WTC11 (cell line): ENCODE measurements at regions not wholly inside any gene's neighbourhood (a gene's known extent, or its start where the extent isn't known, plus 50 kb on each side); places are given as distances from the start of the nearest gene placed in this dataset.

Source experiments
- GABPB1 ChIP-seq: sonication (generic); formaldehyde crosslinking; IDR thresholded peaks from 2 replicates; pipeline ENCODE4 v1.8.1; 2023; ENCODE audit warnings: mild to moderate bottlenecking, missing genetic modification reagents
- JUN ChIP-seq: sonication (generic); formaldehyde crosslinking; IDR thresholded peaks from 2 replicates; pipeline ENCODE4 v1.8.0; 2023; ENCODE audit warnings: mild to moderate bottlenecking, missing genetic modification reagents
- SMAD4 ChIP-seq: sonication (generic); formaldehyde crosslinking; IDR thresholded peaks from 2 replicates; pipeline ENCODE4 v1.8.0; 2022; ENCODE audit warnings: mild to moderate bottlenecking, missing genetic modification reagents
- TCF7 ChIP-seq: sonication (generic); formaldehyde crosslinking; IDR thresholded peaks from 2 replicates; pipeline ENCODE4 v1.8.0; 2022; ENCODE audit warnings: mild to moderate bottlenecking, low read depth, missing genetic modification reagents, moderate library complexity
- ZNF317 ChIP-seq: sonication (generic); formaldehyde crosslinking; IDR thresholded peaks from 2 replicates; pipeline ENCODE4 v1.8.1; 2023; ENCODE audit warnings: low read depth, mild to moderate bottlenecking, moderate library complexity, missing genetic modification reagents, borderline replicate concordance
- TF ChIP-seq, protein P1 (sequence below): fragments of 200-600 bp; IDR thresholded peaks from 2 replicates; pipeline ENCODE4 v1.8.0; 2022; ENCODE audit warnings: antibody characterized with exemption
- TF ChIP-seq, protein P2 (sequence below): sonication (generic); formaldehyde crosslinking; IDR thresholded peaks from 2 replicates; pipeline ENCODE4 v1.8.0; 2022; ENCODE audit warnings: mild to moderate bottlenecking, missing genetic modification reagents
- TF ChIP-seq, protein P3 (sequence below): sonication (generic); formaldehyde crosslinking; IDR thresholded peaks from 2 replicates; pipeline ENCODE4 v1.8.1; 2022; ENCODE audit warnings: low read depth, missing genetic modification reagents, borderline replicate concordance
- TF ChIP-seq, protein P4 (sequence below): sonication (generic); formaldehyde crosslinking; IDR thresholded peaks from 2 replicates; pipeline ENCODE4 v1.8.1; 2023; ENCODE audit warnings: mild to moderate bottlenecking, missing genetic modification reagents

- TF ChIP-seq, protein P1, sequence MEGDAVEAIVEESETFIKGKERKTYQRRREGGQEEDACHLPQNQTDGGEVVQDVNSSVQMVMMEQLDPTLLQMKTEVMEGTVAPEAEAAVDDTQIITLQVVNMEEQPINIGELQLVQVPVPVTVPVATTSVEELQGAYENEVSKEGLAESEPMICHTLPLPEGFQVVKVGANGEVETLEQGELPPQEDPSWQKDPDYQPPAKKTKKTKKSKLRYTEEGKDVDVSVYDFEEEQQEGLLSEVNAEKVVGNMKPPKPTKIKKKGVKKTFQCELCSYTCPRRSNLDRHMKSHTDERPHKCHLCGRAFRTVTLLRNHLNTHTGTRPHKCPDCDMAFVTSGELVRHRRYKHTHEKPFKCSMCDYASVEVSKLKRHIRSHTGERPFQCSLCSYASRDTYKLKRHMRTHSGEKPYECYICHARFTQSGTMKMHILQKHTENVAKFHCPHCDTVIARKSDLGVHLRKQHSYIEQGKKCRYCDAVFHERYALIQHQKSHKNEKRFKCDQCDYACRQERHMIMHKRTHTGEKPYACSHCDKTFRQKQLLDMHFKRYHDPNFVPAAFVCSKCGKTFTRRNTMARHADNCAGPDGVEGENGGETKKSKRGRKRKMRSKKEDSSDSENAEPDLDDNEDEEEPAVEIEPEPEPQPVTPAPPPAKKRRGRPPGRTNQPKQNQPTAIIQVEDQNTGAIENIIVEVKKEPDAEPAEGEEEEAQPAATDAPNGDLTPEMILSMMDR: no peak
- TF ChIP-seq TCF7 (CRISPR knock-in tag): no peak
- no peak for TF ChIP-seq SMAD4
- TF ChIP-seq, protein P2, sequence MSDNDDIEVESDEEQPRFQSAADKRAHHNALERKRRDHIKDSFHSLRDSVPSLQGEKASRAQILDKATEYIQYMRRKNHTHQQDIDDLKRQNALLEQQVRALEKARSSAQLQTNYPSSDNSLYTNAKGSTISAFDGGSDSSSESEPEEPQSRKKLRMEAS: no peak
- TF ChIP-seq, protein P3, sequence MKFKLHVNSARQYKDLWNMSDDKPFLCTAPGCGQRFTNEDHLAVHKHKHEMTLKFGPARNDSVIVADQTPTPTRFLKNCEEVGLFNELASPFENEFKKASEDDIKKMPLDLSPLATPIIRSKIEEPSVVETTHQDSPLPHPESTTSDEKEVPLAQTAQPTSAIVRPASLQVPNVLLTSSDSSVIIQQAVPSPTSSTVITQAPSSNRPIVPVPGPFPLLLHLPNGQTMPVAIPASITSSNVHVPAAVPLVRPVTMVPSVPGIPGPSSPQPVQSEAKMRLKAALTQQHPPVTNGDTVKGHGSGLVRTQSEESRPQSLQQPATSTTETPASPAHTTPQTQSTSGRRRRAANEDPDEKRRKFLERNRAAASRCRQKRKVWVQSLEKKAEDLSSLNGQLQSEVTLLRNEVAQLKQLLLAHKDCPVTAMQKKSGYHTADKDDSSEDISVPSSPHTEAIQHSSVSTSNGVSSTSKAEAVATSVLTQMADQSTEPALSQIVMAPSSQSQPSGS (CRISPR knock-in tag): no peak
- TF ChIP-seq, protein P4, sequence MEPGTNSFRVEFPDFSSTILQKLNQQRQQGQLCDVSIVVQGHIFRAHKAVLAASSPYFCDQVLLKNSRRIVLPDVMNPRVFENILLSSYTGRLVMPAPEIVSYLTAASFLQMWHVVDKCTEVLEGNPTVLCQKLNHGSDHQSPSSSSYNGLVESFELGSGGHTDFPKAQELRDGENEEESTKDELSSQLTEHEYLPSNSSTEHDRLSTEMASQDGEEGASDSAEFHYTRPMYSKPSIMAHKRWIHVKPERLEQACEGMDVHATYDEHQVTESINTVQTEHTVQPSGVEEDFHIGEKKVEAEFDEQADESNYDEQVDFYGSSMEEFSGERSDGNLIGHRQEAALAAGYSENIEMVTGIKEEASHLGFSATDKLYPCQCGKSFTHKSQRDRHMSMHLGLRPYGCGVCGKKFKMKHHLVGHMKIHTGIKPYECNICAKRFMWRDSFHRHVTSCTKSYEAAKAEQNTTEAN (CRISPR knock-in tag): no peak
- no peak for TF ChIP-seq GABPB1 (CRISPR knock-in tag)
- TF ChIP-seq ZNF317: no peak
- no peak for TF ChIP-seq JUN
Measured at GRCh38 chr4:111404673-111405072, 740.6 kb upstream of the FAM241A start.
